Memory B cell (primary cell): ENCODE measurements at regions not wholly inside any gene's neighbourhood (a gene's known extent, or its start where the extent isn't known, plus 50 kb on each side); places are given as distances from the start of the nearest gene placed in this dataset.

Experiments used
- ATAC-seq: fragments of 150-1000 bp; cut with Tn5 transposase; 2 replicates; pipeline ENCODE4 v1.10.0; 2021; ENCODE audit warnings: low read depth, mild to moderate bottlenecking, moderate library complexity
- DNase-seq, 2 donors: peaks; one replicate each; pipeline ENCODE4 v3.0.0; 2022; ENCODE audit warnings: low spot score in 2 of 2
- H3K27ac Mint-ChIP-seq: one replicate; pipeline ENCODE4 v1.8.0; 2022; ENCODE audit warnings: mild to moderate bottlenecking, moderate library complexity, mixed read lengths
- H3K27me3 Mint-ChIP-seq: one replicate; pipeline ENCODE4 v1.8.0; 2022; ENCODE audit warnings: mixed read lengths
- H3K36me3 Mint-ChIP-seq: one replicate; pipeline ENCODE4 v1.8.0; 2022; ENCODE audit warnings: mild to moderate bottlenecking, mixed read lengths
- H3K4me1 Mint-ChIP-seq: one replicate; pipeline ENCODE4 v1.8.0; 2022; ENCODE audit warnings: mixed read lengths
- H3K4me3 Mint-ChIP-seq: one replicate; pipeline ENCODE4 v1.8.0; 2022; ENCODE audit warnings: mild to moderate bottlenecking, moderate library complexity, mixed read lengths
- H3K9me3 Mint-ChIP-seq: one replicate; pipeline ENCODE4 v1.8.0; 2022; ENCODE audit warnings: mixed read lengths

DNA sequence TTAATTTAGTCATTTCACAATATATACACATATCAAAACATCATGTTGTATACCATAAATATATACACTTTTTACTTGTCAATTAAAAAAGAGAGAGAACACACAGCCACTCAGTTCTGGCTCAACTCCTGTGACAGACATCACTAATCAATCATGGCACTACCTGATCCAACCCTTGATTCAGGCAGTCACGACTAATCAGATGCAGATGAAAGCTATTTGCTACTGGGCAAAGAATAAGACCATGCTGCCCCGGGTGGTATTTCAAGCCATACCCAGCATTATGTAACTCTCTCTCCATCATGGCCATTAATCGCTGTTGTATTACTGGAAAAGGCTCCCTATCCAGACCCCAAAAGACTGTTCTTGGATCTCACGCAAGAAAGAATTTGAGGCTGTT, 345.7 kb downstream of the HAPSTR1 start:
- Mint-ChIP-seq H3K4me3 (no peak overlapping the region), H3K9me3 (peaks cover 6% of the 10 kb centered on the region), H3K36me3 (peaks cover 1% of the 10 kb centered on the region), H3K4me1 (peaks cover 2% of the 10 kb centered on the region), H3K27me3 (peaks cover 6% of the 10 kb centered on the region), H3K27ac (no peak overlapping the region)
- DNase-seq = no peak
- no peak for ATAC-seq

DNA sequence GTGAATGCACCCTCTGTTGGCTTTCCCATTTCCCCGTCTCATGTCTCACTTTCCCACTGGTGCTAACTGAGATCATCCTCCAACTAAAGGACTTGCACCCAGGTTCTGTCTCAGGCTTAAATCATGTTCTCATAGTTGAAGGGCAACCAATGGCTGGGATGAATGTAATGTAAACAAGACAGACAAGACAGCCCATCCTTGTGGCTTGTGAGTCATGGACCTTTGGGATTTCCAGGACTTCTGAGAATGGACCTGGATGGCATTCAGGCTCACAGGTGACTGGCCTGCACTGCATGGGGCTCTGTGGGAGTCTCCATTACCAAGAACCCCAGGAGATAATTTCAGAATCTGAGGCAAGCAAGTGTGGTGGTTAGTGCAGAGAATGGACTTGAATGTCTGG, 347.5 kb downstream of the HAPSTR1 start:
- ATAC-seq (no peak), DNase-seq (no peak)

DNA sequence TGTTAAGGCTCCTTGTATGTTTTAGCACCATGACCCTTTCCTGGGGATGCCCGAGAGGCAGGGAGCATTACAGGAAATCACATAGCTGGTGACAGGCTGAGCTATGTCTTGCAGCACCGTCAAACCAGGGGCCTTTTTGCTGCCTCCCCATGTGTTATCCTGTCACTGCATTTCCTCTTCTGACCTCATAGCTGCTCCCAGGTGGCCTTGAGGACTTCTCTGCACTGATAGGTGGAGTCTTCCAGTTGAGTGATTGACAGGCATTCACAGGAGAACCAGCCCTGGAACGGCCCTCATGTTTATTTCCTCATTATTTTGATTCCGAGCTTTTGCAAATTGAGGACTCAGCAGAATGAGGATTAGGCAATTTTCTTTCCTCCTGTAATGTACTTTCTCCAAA, 349.6 kb downstream of the HAPSTR1 start:
- peaks cover 7% of the 10 kb centered on the region for H3K27me3 Mint-ChIP-seq
- no peak for DNase-seq

More for the DNA sequence above, 347.5 kb downstream of the HAPSTR1 start:
- Mint-ChIP-seq H3K36me3 (peaks cover 1% of the 10 kb centered on the region), H3K27me3 (peaks cover 9% of the 10 kb centered on the region), H3K9me3 (peaks cover 5% of the 10 kb centered on the region), H3K27ac (no peak overlapping the region), H3K4me3 (no peak overlapping the region), H3K4me1 (peaks cover 2% of the 10 kb centered on the region)

DNA sequence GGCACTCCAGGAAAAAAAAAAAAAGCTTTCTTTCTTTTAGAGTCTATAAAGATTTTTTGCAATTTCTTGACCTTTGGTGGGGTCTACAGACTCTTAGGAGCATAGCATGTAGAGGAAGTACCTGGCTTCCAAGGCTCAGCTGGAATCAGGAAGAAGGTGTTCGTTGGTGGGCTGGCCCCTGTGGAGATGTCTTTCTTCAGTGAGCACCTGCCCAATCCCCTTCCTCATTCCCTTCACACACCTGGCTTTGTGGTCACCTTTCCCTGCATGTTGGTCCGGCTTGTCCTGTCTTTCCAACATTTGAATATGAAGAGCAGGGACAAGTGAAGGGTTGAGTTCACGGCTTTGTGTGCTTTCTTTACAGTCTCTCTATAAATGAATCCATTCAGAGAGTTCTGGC, 352.4 kb downstream of the HAPSTR1 start:
- H3K4me3 Mint-ChIP-seq = no peak overlapping the region
- H3K9me3 Mint-ChIP-seq = peaks cover 5% of the 10 kb centered on the region
- no peak overlapping the region for H3K27ac Mint-ChIP-seq
- ATAC-seq = no peak
- peaks cover 8% of the 10 kb centered on the region for H3K27me3 Mint-ChIP-seq
- no peaks in the 10 kb centered on the region for H3K4me1 Mint-ChIP-seq
- no peaks in the 10 kb centered on the region for H3K36me3 Mint-ChIP-seq
- DNase-seq = no peak

More for the DNA sequence above, 349.6 kb downstream of the HAPSTR1 start:
- Mint-ChIP-seq H3K4me1 (peaks cover 2% of the 10 kb centered on the region), H3K36me3 (no peaks in the 10 kb centered on the region), H3K9me3 (no peaks in the 10 kb centered on the region), H3K27ac (no peak overlapping the region), H3K4me3 (no peak overlapping the region)
- no peak for ATAC-seq

DNA sequence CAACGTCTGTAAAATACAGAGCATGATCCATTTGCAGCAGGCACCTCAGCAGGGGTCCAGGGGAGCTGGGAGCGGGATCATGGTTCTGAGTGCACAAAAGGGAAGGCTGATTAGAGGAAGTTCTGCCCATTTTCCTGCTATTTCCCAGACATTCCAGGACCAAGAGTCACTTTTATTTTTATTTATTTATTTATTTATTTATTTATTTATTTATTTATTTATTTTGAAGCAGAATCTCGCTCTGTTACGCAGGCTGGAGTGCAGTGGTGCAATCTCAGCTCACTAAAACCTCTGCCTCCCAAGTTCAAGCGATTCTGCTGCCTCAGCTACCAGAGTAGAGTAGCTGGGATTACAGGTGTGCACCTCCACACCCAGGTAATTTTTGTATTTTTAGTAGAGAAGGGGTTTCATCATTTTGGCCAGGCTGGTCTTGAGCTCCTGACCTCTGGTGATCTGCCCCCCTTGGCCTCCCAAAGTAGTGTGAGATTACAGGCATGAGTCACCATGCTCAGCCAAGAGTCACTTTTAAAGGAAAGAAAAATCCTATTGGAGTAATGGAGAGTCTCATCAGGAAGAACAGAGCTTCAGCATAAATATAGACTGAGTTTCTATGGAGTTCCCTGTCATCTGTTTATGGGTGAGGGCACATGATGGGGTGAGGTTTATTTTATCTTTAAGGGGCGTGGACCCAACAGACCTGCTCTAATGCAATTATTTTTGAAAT, 355.2 kb downstream of the HAPSTR1 start:
- Mint-ChIP-seq H3K27me3 (peaks cover 11% of the 10 kb centered on the region), H3K27ac (no peak overlapping the region), H3K4me1 (no peaks in the 10 kb centered on the region), H3K4me3 (no peak overlapping the region), H3K36me3 (no peaks in the 10 kb centered on the region), H3K9me3 (peaks cover 15% of the 10 kb centered on the region)
- ATAC-seq = no peak
- no peak for DNase-seq

DNA sequence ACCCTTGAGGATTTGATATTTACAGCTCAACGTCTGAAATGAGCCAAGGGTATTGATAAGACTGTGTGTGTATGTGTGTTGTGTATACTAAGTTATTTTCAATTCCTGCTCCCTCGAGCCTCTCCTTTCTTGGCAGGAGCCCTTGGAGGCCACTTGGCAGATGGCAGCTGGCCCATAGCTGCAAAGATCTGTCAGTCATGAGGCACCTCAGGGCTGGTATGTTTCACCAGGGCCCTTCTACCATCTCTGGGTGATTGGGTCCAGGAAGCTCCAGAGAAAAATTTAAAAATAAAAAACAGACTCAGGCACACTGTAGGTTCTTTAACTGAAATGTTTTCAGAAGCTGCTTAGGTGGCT, 355.7 kb downstream of the HAPSTR1 start:
- no peak for DNase-seq

DNA sequence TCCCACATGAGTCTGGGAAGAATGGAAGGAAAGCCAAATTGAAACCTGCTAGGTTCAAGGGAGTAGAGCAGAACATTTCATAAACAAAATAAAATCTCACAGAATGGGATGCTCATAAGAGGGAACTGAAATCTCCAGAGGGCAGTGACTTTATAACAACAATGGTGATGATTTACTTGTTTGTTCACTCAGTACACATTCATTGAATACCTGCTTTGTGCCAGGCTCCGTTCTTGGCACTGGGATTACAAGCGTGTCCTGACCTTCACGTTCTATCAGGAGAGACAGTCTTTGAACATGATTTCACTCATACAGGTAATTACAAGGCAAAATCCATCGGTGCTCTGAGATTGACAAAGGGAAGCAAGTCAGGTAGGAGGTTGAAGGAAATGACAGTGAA, 356.3 kb downstream of the HAPSTR1 start:
- H3K27me3 Mint-ChIP-seq = peaks cover 11% of the 10 kb centered on the region
- no peak overlapping the region for H3K27ac Mint-ChIP-seq
- ATAC-seq = no peak

More for the DNA sequence above, 355.7 kb downstream of the HAPSTR1 start:
- Mint-ChIP-seq H3K27ac (no peak overlapping the region), H3K9me3 (peaks cover 15% of the 10 kb centered on the region), H3K36me3 (no peaks in the 10 kb centered on the region), H3K27me3 (peaks cover 11% of the 10 kb centered on the region), H3K4me1 (no peaks in the 10 kb centered on the region), H3K4me3 (no peak overlapping the region)
- no peak for ATAC-seq

DNA sequence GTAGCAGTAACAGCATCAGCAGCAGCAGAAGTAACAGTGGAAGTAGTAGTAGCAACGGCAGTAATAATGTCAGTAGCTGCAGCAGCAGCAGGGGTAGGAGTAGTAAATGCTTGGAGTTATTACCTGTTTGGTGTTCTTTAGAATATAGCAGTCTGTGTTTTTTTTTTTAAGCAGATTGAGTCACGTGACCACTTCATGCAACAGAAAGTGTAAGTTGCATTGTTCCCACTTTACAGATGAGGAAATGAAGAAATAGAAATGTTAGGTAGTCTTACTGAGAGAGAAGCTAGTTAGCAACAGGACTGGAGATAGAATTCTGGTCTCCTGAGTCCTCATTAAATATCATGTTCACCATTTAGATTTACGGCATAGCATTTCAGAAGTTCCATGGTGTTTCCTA, 358.2 kb downstream of the HAPSTR1 start:
- peaks cover 17% of the 10 kb centered on the region for H3K9me3 Mint-ChIP-seq
- no peak overlapping the region for H3K4me3 Mint-ChIP-seq
- ATAC-seq (no peak), DNase-seq (no peak)
- H3K4me1 Mint-ChIP-seq = no peaks in the 10 kb centered on the region
- H3K27ac Mint-ChIP-seq = no peak overlapping the region
- H3K27me3 Mint-ChIP-seq = peaks cover 15% of the 10 kb centered on the region
- no peaks in the 10 kb centered on the region for H3K36me3 Mint-ChIP-seq

More for the DNA sequence above, 356.3 kb downstream of the HAPSTR1 start:
- Mint-ChIP-seq H3K4me1 (no peaks in the 10 kb centered on the region), H3K36me3 (no peaks in the 10 kb centered on the region), H3K9me3 (peaks cover 15% of the 10 kb centered on the region), H3K4me3 (no peak overlapping the region)
- no peak for DNase-seq

DNA sequence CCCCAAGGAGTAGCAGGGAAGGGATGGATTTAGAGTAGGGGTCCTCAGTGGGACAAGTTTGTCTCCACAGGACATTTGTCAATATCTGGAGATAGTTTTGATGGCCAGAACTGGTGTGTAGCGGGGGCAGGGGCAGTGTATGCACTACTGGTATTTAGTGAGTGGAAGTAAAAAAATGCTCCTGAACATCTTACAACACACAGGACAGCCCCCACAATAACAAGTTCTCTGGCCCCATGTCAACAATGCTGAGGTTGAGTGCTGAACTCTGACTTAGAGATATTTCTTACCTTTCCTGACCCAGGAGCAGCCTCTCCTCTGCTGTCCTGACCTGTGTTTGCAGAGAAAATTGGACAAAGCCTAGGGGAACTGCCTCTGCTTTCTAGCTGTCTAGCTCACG, 365.8 kb downstream of the HAPSTR1 start:
- no peak overlapping the region for H3K27ac Mint-ChIP-seq
- H3K4me1 Mint-ChIP-seq = no peaks in the 10 kb centered on the region
- peaks cover 2% of the 10 kb centered on the region for H3K36me3 Mint-ChIP-seq
- no peak for ATAC-seq
- H3K27me3 Mint-ChIP-seq = peaks cover 8% of the 10 kb centered on the region
- DNase-seq = no peak
- peaks cover 8% of the 10 kb centered on the region for H3K9me3 Mint-ChIP-seq
- no peak overlapping the region for H3K4me3 Mint-ChIP-seq

DNA sequence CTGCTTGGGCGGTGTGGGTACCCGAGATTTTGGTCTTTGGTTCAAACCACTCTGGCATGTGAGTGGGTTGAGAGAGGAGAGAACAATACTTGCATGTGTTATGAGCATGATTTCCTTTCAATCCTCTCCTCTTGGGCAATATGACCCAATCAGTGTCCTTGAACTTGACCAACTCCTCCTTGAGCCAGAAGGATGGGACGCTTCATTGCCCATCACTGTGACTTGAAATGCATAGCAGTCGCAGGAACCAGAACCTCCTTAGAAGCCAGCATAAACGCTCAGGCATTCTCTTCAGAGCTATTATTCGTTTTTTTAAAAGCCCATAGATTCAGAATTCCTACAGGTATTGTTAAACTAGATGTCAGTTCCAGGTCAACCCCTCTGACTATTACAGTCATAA, 367.4 kb downstream of the HAPSTR1 start:
- H3K9me3 Mint-ChIP-seq = peaks cover 8% of the 10 kb centered on the region
- no peak overlapping the region for H3K4me3 Mint-ChIP-seq
- no peak for ATAC-seq
- peaks cover 5% of the 10 kb centered on the region for H3K27me3 Mint-ChIP-seq
- H3K36me3 Mint-ChIP-seq = peaks cover 2% of the 10 kb centered on the region
- DNase-seq = no peak
- no peaks in the 10 kb centered on the region for H3K4me1 Mint-ChIP-seq
- no peak overlapping the region for H3K27ac Mint-ChIP-seq

DNA sequence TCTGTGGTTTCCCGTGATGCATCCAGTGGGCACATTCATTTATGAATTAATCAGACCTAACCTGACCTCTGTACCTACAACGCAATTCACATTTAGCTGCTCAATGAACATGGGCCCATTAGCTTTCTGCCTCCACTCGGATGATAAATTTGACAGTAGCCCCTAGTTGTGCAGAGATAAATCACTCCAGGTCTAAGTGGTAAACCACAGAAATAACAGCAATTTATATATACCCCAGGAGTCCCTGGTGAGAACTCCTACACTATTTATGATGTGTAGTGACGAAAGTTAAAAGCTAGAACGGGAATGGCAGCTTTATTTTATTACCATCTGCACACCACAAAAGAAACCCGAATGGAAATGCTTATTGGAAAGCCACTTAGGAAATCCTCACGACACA, 371.5 kb downstream of the HAPSTR1 start:
- DNase-seq (no peak), ATAC-seq (no peak)
- no peaks in the 10 kb centered on the region for H3K4me1 Mint-ChIP-seq
- no peak overlapping the region for H3K4me3 Mint-ChIP-seq
- peaks cover 4% of the 10 kb centered on the region for H3K27me3 Mint-ChIP-seq
- H3K36me3 Mint-ChIP-seq = no peaks in the 10 kb centered on the region
- H3K27ac Mint-ChIP-seq = no peak overlapping the region
- H3K9me3 Mint-ChIP-seq = no peaks in the 10 kb centered on the region

DNA sequence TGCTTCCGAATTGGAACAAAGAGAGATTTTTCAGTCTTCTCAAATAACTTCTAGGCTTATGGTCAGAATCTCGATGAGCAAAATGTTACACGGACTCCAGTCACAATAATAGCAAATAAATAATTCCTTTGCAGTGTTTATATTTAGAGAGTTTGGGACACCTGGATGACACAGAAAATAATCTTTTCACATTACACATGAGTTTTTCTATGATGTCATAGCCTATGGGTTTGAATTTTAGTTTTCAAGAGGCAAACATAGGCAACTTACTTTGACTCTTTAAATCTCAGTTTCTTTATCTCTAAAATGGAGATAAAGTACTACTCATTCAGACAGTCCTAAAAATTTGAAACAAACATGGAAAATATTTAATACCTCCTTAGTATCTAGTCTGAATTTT, 372.0 kb downstream of the HAPSTR1 start:
- no peaks in the 10 kb centered on the region for H3K36me3 Mint-ChIP-seq
- DNase-seq (no peak), ATAC-seq (no peak)
- no peak overlapping the region for H3K4me3 Mint-ChIP-seq
- H3K27me3 Mint-ChIP-seq = peaks cover 4% of the 10 kb centered on the region
- no peaks in the 10 kb centered on the region for H3K9me3 Mint-ChIP-seq
- no peak overlapping the region for H3K27ac Mint-ChIP-seq
- no peaks in the 10 kb centered on the region for H3K4me1 Mint-ChIP-seq

DNA sequence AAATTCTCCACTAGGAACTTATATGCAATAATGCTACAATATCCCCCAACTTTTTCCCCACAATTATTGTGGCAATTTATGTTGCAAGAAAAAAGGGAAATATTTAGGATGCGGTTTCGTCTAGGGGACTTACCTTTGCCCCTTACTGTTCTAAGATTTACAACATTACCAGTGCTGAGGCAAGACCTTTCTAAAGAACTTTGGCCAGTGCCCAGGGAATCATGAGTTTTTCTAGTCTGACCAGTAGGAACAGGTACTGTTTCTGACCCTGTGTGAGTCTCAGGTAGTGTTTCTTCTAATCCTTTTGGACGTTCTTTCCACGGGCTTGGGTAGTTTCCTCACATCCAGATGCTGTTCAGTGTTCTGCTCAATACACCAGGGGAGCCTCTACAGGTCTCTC, 373.7 kb downstream of the HAPSTR1 start:
- no peak overlapping the region for H3K27ac Mint-ChIP-seq
- no peak for DNase-seq

DNA sequence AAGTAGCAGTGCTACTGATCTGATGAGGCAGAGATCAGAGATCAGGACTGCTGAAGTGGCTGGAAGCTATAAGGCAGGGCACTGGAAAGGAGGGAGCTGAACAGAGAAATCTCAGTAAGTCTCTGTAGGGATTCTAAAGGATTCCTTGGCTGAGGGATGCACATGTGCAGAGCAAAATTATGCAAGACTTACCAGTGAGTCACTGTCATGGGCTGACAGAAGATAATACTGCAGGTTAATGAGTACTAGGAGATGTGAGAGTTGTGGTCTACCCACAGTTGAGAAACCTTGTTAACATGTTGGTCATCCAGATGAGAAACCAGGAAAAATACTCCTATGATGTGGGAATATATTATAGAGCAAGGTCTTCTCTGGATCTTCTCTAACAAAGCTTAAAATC, 378.1 kb downstream of the HAPSTR1 start:
- DNase-seq (no peak), ATAC-seq (no peak)
- H3K36me3 Mint-ChIP-seq = no peaks in the 10 kb centered on the region
- H3K27me3 Mint-ChIP-seq = peaks cover 3% of the 10 kb centered on the region
- no peak overlapping the region for H3K27ac Mint-ChIP-seq
- H3K4me3 Mint-ChIP-seq = no peak overlapping the region
- H3K9me3 Mint-ChIP-seq = peaks cover 4% of the 10 kb centered on the region
- H3K4me1 Mint-ChIP-seq = no peaks in the 10 kb centered on the region

More for the DNA sequence above, 373.7 kb downstream of the HAPSTR1 start:
- peaks cover 4% of the 10 kb centered on the region for H3K9me3 Mint-ChIP-seq
- no peaks in the 10 kb centered on the region for H3K36me3 Mint-ChIP-seq
- H3K4me1 Mint-ChIP-seq = no peaks in the 10 kb centered on the region
- no peak for ATAC-seq
- peaks cover 4% of the 10 kb centered on the region for H3K27me3 Mint-ChIP-seq
- H3K4me3 Mint-ChIP-seq = no peak overlapping the region

DNA sequence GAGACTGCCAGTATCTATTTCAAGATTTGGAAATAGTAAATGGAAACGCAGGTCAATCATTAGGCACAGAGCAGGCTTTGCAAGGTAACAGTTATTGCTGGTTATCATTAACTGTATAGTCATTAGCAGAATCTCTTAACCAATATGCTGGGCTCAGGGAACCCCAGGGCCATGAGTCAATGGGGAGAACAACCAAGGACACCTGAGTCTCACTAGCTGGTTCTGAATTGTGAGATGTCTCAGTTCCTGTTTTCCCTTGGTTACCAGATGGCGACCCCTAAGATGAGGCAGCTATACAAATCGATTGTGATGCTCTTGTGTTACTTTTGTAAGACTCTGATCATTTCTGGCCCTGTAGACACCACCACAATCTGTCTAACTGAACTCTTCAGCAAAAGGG, 385.3 kb downstream of the HAPSTR1 start:
- H3K36me3 Mint-ChIP-seq = no peaks in the 10 kb centered on the region
- H3K4me1 Mint-ChIP-seq = no peaks in the 10 kb centered on the region
- H3K9me3 Mint-ChIP-seq = no peaks in the 10 kb centered on the region
- no peak overlapping the region for H3K27ac Mint-ChIP-seq
- H3K27me3 Mint-ChIP-seq = peaks cover 2% of the 10 kb centered on the region
- no peak overlapping the region for H3K4me3 Mint-ChIP-seq
- no peak for ATAC-seq
- no peak for DNase-seq
